ENCODE measurements at regions not wholly inside any gene's neighbourhood (a gene's known extent, or its start where the extent isn't known, plus 50 kb on each side); places are given as distances from the start of the nearest gene placed in this dataset.

DNA sequence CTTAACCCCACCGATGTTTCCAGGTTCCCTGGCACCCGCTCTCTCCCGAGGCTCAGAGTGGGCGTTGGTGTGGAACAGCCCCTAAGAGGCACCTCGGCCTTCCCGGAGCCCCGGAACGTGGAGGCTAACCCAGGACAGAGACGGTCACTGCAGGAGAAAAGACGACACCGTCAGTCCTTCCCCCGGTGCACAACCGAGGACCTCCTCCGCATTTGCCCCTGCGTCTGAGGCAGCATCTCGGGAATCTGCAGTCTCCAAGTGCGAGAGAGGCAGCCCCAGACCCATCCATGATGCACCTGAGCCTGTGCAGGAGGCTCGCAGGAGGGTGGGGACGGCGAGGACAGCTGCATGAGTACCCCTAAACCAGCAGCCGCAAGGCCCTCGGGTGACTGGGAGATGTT is 204.9 kb upstream of the SALL3 start:
- H3K4me3 ChIP-seq, result no peak overlapping the region
- no peaks in the 10 kb centered on the region for H3K36me3 ChIP-seq
- DNase-seq, result peak in 1 of 2 donors; percentile 22
- WGBS, 5 donors, result 91 to 94% (median 93%) methylated on average over 22 of the region's 22 CpGs
- peaks cover 0 to 57% (median 20%) of the 10 kb centered on the region in 3 donors for H3K27me3 ChIP-seq
- peaks cover 0 to 8% (median 4%) of the 10 kb centered on the region in 4 donors for H3K4me1 ChIP-seq
- TF ChIP-seq, protein P1, sequence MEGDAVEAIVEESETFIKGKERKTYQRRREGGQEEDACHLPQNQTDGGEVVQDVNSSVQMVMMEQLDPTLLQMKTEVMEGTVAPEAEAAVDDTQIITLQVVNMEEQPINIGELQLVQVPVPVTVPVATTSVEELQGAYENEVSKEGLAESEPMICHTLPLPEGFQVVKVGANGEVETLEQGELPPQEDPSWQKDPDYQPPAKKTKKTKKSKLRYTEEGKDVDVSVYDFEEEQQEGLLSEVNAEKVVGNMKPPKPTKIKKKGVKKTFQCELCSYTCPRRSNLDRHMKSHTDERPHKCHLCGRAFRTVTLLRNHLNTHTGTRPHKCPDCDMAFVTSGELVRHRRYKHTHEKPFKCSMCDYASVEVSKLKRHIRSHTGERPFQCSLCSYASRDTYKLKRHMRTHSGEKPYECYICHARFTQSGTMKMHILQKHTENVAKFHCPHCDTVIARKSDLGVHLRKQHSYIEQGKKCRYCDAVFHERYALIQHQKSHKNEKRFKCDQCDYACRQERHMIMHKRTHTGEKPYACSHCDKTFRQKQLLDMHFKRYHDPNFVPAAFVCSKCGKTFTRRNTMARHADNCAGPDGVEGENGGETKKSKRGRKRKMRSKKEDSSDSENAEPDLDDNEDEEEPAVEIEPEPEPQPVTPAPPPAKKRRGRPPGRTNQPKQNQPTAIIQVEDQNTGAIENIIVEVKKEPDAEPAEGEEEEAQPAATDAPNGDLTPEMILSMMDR (IDR thresholded peaks at IDR 0.05), result no peak
- no peak for TF ChIP-seq POLR2A (IDR thresholded peaks at IDR 0.05)
- no peak for TF ChIP-seq POLR2AphosphoS5 (IDR thresholded peaks at IDR 0.05)
- no peak for TF ChIP-seq EP300 (IDR thresholded peaks at IDR 0.05)
- intact Hi-C loops (cut with DNase I; ENCODE audit: low total_unique reads), result no loop called here
- H3K9me3 ChIP-seq, result no peaks in the 10 kb centered on the region
- no peak overlapping the region for H3K27ac ChIP-seq

GRCh38 chr18:78776151-78776550 is 203.5 kb upstream of the SALL3 start:
- peak in 1 of 2 donors; percentile 10 for DNase-seq
- H3K27ac ChIP-seq, result no peak overlapping the region
- intact Hi-C loops (cut with DNase I; ENCODE audit: low total_unique reads), result no loop called here
- H3K36me3 ChIP-seq, result no peaks in the 10 kb centered on the region
- WGBS, 5 donors, result 83 to 95% (median 88%) methylated on average over 5 of the region's 5 CpGs
- H3K4me1 ChIP-seq, result peaks cover 0 to 8% (median 4%) of the 10 kb centered on the region in 4 donors
- no peak overlapping the region for H3K4me3 ChIP-seq
- H3K27me3 ChIP-seq, result peaks cover 0 to 43% (median 9%) of the 10 kb centered on the region in 3 donors
- H3K9me3 ChIP-seq, result no peaks in the 10 kb centered on the region
- TF ChIP-seq POLR2A (IDR thresholded peaks at IDR 0.05) (no peak), EP300 (IDR thresholded peaks at IDR 0.05) (no peak), POLR2AphosphoS5 (IDR thresholded peaks at IDR 0.05) (no peak)
- TF ChIP-seq, protein P1 (IDR thresholded peaks at IDR 0.05), result no peak

GRCh38 chr18:78776706-78777285 is 202.8 kb upstream of the SALL3 start:
- 25 to 51% (median 47%) methylated on average over 17 of the region's 17 CpGs for WGBS, 5 donors
- peak in 1 of 2 donors; percentile 25 for DNase-seq
- TF ChIP-seq EP300 (IDR thresholded peaks at IDR 0.05) (no peak), POLR2AphosphoS5 (IDR thresholded peaks at IDR 0.05) (no peak), POLR2A (IDR thresholded peaks at IDR 0.05) (no peak)
- TF ChIP-seq, protein P1 (IDR thresholded peaks at IDR 0.05), result no peak
- Histone ChIP-seq H3K4me3 (no peak overlapping the region), H3K27ac (no peak overlapping the region), H3K9me3 (no peaks in the 10 kb centered on the region), H3K4me1 (peaks cover 0 to 8% (median 4%) of the 10 kb centered on the region in 4 donors), H3K27me3 (peaks cover 0 to 37% (median 4%) of the 10 kb centered on the region in 3 donors), H3K36me3 (no peaks in the 10 kb centered on the region)
- intact Hi-C loops (cut with DNase I; ENCODE audit: low total_unique reads), result no loop called here

DNA sequence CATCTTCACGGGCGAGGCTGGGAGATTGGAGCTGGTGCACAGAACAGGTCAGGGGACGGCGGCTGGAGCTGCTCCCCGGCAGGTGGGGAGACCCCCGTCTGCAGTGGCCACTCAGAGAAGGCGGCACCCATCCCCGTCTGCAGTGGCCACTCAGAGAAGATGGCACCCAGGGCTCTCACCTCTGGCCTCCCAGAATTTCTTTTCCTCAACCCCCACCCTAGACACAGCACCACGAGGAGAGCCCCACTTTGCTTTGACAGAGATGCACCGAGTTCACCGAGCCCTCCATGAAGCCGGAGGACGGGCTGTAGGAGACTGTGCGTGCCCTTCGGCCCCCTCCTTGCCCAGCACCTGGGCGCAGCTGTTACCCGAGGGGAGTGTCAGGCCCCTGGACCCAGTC is 201.6 kb upstream of the SALL3 start:
- peak in 1 of 2 donors; percentile 20 for DNase-seq

More for the DNA sequence above, 201.6 kb upstream of the SALL3 start:
- H3K36me3 ChIP-seq, result no peaks in the 10 kb centered on the region
- H3K27ac ChIP-seq, result no peak overlapping the region
- no peak for TF ChIP-seq POLR2A (IDR thresholded peaks at IDR 0.05)
- no peak for TF ChIP-seq EP300 (IDR thresholded peaks at IDR 0.05)
- TF ChIP-seq POLR2AphosphoS5 (IDR thresholded peaks at IDR 0.05), result no peak
- TF ChIP-seq, protein P1 (IDR thresholded peaks at IDR 0.05), result no peak
- peaks cover 0 to 8% (median 4%) of the 10 kb centered on the region in 4 donors for H3K4me1 ChIP-seq
- 86 to 94% (median 92%) methylated on average over 17 of the region's 17 CpGs for WGBS, 5 donors
- no peak overlapping the region for H3K4me3 ChIP-seq
- no peaks in the 10 kb centered on the region for H3K9me3 ChIP-seq
- peaks cover 0 to 25% (median 4%) of the 10 kb centered on the region in 3 donors for H3K27me3 ChIP-seq
- intact Hi-C loops (cut with DNase I; ENCODE audit: low total_unique reads), result no loop called here
